Erythroblast (primary cell): ENCODE measurements at regions not wholly inside any gene's neighbourhood (a gene's known extent, or its start where the extent isn't known, plus 50 kb on each side); places are given as distances from the start of the nearest gene placed in this dataset.

Experiments used
- DNase-seq, 2 experiments: peaks; one replicate each; lab custom pipeline; 2025; lab: John Stamatoyannopoulos, UW
- GATA1 ChIP-seq: IDR thresholded peaks from 2 replicates; pipeline ENCODE4 v1.6.1; 2011; ENCODE audit warnings: low read depth, mild to moderate bottlenecking, control low read depth, low read length, moderate library complexity
- POLR2A ChIP-seq: IDR thresholded peaks from 2 replicates; pipeline ENCODE4 v1.6.1; 2011; ENCODE audit warnings: mild to moderate bottlenecking, low read length

DNA sequence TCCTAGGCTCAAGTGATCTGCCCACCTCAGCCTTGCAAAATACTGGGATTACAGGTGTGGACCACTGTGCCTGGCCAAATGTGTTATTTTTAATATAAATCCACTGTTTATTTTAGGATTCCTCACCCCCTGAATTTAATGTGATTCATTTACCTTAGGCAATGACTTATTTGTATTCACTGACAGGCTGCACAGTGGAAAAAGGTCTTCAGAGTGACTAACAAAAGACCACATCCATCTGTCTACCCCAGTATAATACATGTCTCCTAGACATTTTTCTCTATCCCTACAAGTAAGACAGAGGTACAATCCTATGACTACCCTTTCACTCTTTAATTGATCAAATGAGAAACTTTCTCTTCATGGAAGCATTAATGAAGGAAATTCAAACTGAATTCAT lies 230.2 kb downstream of the AHR start:
- TF ChIP-seq POLR2A = no peak
- no peak for TF ChIP-seq GATA1

DNA sequence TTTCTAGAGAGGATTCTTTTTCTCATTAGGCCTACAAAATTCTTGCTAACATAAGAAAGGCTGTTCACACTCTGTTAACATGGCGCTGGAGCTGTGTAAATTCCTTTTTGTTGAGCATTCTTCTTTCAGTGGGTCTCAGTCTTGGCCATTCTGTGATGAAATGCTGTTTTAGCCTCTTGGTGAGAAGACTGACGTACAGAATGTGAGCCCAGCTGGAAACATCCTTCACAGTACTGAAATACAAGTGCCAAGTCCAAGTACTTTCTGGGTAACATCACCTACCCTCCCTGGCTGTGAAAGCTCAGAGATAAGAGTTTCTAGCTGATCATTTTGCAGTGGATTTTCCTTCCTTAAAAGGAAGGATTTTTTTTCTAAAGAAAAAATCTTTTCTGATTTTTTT lies 231.8 kb downstream of the AHR start:
- no peak for TF ChIP-seq GATA1
- TF ChIP-seq POLR2A = no peak
- DNase-seq = no peak

More for the DNA sequence above, 230.2 kb downstream of the AHR start:
- DNase-seq = no peak

DNA sequence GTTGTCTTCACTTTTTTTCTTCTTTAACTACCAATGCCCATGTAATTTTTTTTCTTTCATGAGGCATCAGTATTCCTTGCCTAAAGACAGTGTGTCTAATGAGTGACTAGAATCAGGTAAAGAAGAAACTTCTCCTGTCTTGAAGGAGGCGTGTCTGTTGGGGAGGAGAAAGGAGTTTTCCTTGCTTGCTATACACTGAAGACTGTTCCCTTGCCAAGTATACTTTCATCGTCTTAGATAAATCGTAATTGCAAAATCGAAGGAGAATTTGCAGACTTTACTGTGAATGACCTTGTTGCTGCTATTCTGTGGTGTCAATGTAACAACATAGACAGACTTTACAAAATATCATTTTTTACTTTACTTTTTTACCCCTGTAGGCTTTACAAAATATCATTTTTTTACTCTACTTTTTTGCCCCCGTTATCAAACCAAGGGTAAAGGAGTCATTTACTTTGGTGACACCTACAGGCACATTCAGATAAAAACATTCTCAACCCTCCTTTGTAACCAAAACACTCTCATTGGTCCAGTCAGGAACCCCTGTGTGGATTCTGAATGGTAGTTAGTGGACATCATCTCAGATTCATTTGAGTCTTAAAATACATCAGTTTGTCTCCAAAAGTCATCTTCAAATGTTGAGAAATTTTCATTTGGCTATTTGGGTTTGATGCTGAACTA lies 232.4 kb downstream of the AHR start:
- TF ChIP-seq GATA1 (no peak), POLR2A (no peak)
- no peak for DNase-seq

DNA sequence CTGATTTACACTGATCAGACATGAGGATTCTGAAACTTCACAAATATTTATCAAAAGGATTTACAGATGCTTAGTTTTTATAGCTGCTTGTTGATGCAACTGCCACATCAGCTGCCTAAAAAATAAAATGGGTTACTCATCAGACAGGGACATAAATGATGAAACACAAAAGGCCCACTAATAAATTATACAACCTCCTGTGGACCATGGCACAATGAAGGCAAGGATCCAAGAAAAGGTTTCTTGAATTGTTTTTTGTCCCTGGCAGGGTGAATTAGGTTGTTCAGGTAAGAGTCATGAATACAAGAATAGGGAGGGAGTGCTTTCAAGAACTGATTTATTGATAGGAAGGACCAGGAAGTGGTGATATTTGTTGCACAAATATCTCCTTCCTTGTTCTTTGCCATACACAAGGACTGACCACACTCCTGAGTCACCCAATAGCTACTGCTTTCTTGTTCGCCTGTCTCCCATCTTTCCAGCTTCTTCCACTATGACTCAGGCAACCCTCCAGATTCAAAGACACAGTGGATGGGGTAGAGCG lies 234.5 kb downstream of the AHR start:
- TF ChIP-seq GATA1 = no peak
- no peak for TF ChIP-seq POLR2A
- DNase-seq = no peak

DNA sequence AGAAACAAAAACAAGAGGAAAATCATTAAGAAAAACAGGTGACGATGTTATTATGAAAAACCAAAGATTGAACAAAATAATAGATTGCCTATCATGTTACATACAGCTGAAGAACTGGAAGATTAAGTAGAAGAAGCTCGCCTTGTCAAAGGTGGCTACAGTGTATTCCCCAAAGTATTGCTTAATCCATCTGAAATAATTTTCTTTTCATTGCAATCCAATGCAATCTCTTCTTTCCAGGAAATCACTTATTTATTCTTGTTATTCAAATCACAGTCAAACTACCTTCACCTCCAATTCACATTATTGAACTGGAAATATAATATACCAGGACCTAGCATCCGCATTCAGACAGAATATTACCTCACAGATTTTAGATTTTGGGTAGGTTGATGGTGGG lies 235.9 kb downstream of the AHR start:
- TF ChIP-seq GATA1 (no peak), POLR2A (no peak)
- no peak for DNase-seq

DNA sequence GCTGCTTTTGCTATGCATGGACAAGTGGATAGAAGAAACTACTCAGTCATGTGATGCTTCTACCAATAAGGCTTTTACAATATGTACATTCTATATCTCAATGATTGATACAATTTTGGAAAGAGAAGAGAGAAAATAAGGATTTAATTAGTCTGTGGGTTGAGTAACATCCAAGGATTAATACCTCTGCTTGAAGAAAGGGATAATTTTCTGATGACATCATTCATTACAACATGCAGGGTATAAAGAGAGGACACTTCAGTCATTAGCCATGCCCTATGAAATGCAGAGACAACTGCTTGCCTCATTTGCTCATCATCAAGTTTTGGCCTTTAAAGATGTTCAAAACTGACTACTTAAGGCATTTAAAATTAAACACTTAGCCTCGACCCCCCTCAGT lies 237.3 kb downstream of the AHR start:
- TF ChIP-seq POLR2A = no peak
- no peak for TF ChIP-seq GATA1
- no peak for DNase-seq

GRCh38 chr7:17544401-17544800 lies 245.9 kb downstream of the AHR start:
- DNase-seq = no peak
- no peak for TF ChIP-seq GATA1

DNA sequence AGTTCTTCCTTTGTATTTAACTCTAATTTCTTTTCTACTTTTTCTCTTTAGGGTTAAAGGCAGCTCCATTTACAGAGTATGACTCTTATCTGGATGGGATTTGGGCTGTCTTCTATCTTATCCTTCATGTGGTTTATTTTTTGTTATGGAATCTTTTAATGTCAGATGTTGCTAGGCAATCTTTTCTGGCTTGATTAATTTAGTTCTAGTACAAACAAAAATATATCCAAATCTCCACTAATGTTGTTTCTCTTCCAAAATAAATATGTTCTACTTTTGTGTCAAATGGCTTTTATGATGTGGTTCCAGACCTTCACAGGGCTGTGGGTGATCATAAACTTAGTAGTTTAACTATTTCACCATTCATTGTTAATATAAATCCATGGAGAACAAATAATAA lies 246.9 kb downstream of the AHR start:
- DNase-seq = no peak
- no peak for TF ChIP-seq POLR2A
- no peak for TF ChIP-seq GATA1

GRCh38 chr7:17546189-17546588 lies 247.7 kb downstream of the AHR start:
- no peak for DNase-seq
- TF ChIP-seq GATA1 (no peak), POLR2A (no peak)

DNA sequence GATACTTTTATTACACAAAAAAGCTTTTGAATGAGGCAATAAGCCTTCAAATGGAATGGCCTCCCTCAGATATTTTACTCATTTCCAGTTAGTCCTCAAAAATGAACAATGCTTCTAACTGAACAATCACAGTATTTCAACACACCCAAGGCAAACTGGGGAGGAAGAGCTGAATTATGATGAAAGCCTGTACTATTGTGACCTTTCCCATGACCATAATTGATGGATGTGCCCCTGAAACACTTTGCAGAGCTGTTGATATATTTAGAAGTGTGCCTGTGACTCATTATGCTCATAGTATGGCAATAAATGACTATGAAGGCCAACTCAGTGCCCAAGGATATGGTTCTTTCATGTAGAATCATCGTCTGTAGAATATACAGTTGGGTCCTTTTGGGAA lies 248.1 kb downstream of the AHR start:
- DNase-seq = no peak

DNA sequence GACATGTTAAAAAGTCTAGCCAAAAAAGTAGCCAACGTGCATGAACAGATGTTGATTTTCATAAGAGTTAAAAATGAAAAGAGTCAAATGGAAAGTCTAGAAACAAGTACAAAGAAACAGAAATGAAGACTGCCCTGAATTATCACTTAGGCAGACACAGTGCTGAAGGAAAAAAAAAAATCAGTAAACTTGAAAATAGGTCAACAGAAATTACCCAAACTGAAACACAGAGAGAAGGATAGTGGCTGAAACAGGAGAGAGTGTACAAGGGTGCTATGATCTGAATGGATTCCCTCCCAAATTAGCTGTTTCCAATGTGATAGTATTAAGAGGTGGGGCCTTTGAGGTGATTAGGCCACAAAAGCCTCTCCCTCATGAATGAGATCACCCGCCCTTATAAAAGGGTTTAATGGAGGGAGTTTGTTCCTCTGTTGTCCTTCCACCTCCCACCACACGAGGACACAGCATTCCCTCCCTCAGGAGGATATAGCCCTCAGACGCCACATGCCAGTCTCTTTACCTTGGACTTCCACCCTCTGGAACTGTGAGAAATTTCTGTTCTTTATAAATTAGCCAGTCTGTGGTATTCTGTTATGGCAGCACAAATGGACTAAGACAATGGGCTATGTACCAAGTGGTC lies 249.7 kb downstream of the AHR start:
- no peak for DNase-seq
- TF ChIP-seq POLR2A (no peak), GATA1 (no peak)

More for the DNA sequence above, 248.1 kb downstream of the AHR start:
- no peak for TF ChIP-seq GATA1
- no peak for TF ChIP-seq POLR2A

GRCh38 chr7:17549406-17549805 lies 251.0 kb downstream of the AHR start:
- TF ChIP-seq GATA1 (no peak), POLR2A (no peak)
- no peak for DNase-seq

- no peak for DNase-seq
- no peak for TF ChIP-seq POLR2A
- TF ChIP-seq GATA1 = no peak
Observed at GRCh38 chr7:17552373-17552772, 253.9 kb downstream of the AHR start.

GRCh38 chr7:17552952-17553351 lies 254.5 kb downstream of the AHR start:
- TF ChIP-seq GATA1 (no peak), POLR2A (no peak)
- DNase-seq = no peak
